Parathyroid adenoma (tissue), 2 donors: ENCODE measurements at regions not wholly inside any gene's neighbourhood (a gene's known extent, or its start where the extent isn't known, plus 50 kb on each side); places are given as distances from the start of the nearest gene placed in this dataset.
"Not testable (repeated sequence)": the region's sequence is repeated elsewhere in the genome, so short reads cannot be mapped to it uniquely, and the experiment has no call there.

ENCODE experiments used
- H2AFZ ChIP-seq: fragments of 300-600 bp; sonication (generic); one replicate; pipeline ENCODE4 v1.7.0; 2017; ENCODE audit warnings: antibody characterized with exemption, mild to moderate bottlenecking
- H3K27ac ChIP-seq: fragments of 300-600 bp; sonication (generic); one replicate; pipeline ENCODE4 v1.7.0; 2017
- H3K27me3 ChIP-seq: fragments of 300-600 bp; sonication (generic); one replicate; pipeline ENCODE4 v1.7.0; 2017; ENCODE audit warnings: low read length; ENCODE audit not compliant: control insufficient read depth, insufficient read depth
- H3K36me3 ChIP-seq: fragments of 300-600 bp; sonication (generic); one replicate; pipeline ENCODE4 v1.7.0; 2017; ENCODE audit warnings: low read length; ENCODE audit not compliant: control insufficient read depth, insufficient read depth
- H3K4me1 ChIP-seq: fragments of 300-600 bp; sonication (generic); one replicate; pipeline ENCODE4 v1.7.0; 2017; ENCODE audit warnings: control low read depth
- H3K4me2 ChIP-seq: fragments of 300-600 bp; sonication (generic); one replicate; pipeline ENCODE4 v1.7.0; 2017; ENCODE audit warnings: low read length
- H3K4me3 ChIP-seq: fragments of 300-600 bp; sonication (generic); one replicate; pipeline ENCODE4 v1.7.0; 2017; ENCODE audit warnings: low read depth, low read length
- H3K79me2 ChIP-seq: fragments of 300-600 bp; sonication (generic); one replicate; pipeline ENCODE4 v1.7.0; 2017; ENCODE audit warnings: control low read depth
- H3K9ac ChIP-seq: fragments of 300-600 bp; sonication (generic); one replicate; pipeline ENCODE4 v1.7.0; 2017; ENCODE audit warnings: mild to moderate bottlenecking
- H3K9me3 ChIP-seq: fragments of 300-600 bp; sonication (generic); one replicate; pipeline ENCODE4 v1.7.0; 2017; ENCODE audit warnings: low read length; ENCODE audit not compliant: control insufficient read depth
- TF ChIP-seq, protein P1 (sequence below): fragments of 300-600 bp; sonication (generic); IDR thresholded peaks from one replicate; pipeline ENCODE4 v1.7.0; 2017; ENCODE audit warnings: antibody characterized with exemption, mild to moderate bottlenecking
- donor health status: primary hyperparathyroidism.

DNA sequence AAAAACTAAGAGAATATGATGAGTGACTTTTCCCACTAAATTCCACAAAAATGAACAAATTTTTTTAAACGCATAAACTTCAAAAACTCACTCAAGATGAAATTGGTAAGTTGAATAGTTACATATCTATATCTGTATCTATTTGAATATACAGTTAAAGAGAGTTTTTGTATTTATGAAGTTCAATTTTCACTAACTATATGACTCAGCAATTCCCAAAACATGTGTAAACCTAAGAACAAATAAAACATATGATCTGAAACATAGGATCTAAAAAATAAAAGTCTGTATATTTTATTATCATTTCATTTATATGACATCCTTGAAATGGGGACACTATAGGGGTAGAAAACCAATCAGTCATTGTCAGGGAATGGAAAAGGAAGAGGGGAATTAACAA lies 105.7 kb upstream of the SNX7 start:
- no peak overlapping the region for H3K4me2 ChIP-seq
- H3K27me3 ChIP-seq: no peaks in the 10 kb centered on the region
- TF ChIP-seq, protein P1, sequence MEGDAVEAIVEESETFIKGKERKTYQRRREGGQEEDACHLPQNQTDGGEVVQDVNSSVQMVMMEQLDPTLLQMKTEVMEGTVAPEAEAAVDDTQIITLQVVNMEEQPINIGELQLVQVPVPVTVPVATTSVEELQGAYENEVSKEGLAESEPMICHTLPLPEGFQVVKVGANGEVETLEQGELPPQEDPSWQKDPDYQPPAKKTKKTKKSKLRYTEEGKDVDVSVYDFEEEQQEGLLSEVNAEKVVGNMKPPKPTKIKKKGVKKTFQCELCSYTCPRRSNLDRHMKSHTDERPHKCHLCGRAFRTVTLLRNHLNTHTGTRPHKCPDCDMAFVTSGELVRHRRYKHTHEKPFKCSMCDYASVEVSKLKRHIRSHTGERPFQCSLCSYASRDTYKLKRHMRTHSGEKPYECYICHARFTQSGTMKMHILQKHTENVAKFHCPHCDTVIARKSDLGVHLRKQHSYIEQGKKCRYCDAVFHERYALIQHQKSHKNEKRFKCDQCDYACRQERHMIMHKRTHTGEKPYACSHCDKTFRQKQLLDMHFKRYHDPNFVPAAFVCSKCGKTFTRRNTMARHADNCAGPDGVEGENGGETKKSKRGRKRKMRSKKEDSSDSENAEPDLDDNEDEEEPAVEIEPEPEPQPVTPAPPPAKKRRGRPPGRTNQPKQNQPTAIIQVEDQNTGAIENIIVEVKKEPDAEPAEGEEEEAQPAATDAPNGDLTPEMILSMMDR: no peak
- H3K79me2 ChIP-seq: no peaks in the 10 kb centered on the region
- no peaks in the 10 kb centered on the region for H3K9me3 ChIP-seq
- no peaks in the 10 kb centered on the region for H3K36me3 ChIP-seq
- H2AFZ ChIP-seq: no peak overlapping the region
- H3K4me1 ChIP-seq: no peaks in the 10 kb centered on the region
- no peak overlapping the region for H3K27ac ChIP-seq
- H3K4me3 ChIP-seq: no peak overlapping the region
- no peak overlapping the region for H3K9ac ChIP-seq

DNA sequence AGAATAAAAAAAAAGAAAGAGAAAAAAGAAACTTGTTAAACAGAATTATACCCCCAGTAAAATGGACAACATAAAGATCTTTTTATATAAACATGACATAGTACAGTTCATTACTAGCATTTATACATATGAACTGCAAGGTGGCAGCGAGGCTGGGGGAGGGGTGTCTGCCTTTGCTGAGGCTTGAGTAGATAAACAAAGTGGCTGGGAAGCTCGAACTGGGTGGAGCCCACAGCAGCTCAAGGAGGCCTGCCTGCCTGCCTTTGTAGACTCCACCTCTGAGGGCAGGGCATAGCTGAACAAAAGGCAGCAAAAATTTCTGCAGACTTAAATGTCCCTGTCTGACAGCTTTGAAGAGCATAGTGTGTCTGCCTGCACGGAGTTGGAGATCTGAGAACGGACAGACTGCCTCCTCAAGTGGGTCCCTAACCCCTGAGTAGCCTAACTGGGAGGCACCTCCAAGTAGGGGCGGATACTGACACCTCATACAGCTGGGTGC lies 108.9 kb upstream of the SNX7 start:
- H2AFZ ChIP-seq, H3K4me3 ChIP-seq, H3K36me3 ChIP-seq, H3K9ac ChIP-seq, H3K27me3 ChIP-seq, H3K79me2 ChIP-seq, H3K4me1 ChIP-seq, H3K4me2 ChIP-seq, H3K27ac ChIP-seq, H3K9me3 ChIP-seq: not testable (repeated sequence)

DNA sequence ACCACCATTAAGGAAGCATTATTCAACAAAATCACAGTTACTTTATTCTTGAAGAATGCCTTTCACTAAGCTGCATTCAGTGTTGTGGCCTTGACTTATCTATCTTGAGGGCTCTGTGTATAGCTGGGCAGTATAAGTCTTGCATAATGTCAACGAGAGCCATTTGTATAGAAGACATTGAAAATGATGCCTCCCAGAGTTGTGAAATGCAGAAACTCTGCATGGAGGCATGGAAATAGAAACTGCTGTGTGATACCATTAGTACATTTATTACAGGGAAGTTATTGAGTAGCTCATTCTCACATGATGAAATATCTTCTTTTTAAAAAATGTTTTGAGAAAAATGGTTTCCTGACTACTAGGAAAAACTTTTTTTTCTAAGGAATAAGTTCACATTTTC lies 111.4 kb upstream of the SNX7 start:
- no peaks in the 10 kb centered on the region for H3K79me2 ChIP-seq
- H3K36me3 ChIP-seq: no peaks in the 10 kb centered on the region
- no peak overlapping the region for H3K4me3 ChIP-seq
- H2AFZ ChIP-seq: no peak overlapping the region
- no peak overlapping the region for H3K27ac ChIP-seq
- TF ChIP-seq, protein P1: no peak
- no peaks in the 10 kb centered on the region for H3K27me3 ChIP-seq
- H3K9me3 ChIP-seq: no peaks in the 10 kb centered on the region
- no peak overlapping the region for H3K9ac ChIP-seq
- no peaks in the 10 kb centered on the region for H3K4me1 ChIP-seq
- H3K4me2 ChIP-seq: no peak overlapping the region

DNA sequence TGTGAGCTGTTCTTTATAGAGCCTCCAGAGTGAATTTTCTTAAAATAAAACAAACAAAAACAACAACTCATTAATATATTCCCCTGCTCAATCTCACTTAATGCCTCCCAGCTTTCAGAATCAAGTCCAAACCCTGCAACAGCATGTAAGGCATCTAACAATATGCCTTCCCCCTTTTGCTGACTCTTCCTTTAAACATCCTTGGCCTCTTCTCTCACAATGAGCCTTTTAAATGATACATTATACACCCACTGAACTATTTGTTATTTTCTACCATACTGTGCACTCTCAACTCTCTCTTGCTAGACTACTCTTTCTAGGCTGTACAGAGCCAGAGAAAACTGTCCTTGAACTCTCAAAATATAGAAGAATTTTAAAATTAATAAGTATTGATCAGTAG lies 115.2 kb upstream of the SNX7 start:
- Histone ChIP-seq H3K79me2 (no peaks in the 10 kb centered on the region), H3K27me3 (no peaks in the 10 kb centered on the region), H2AFZ (no peak overlapping the region), H3K9me3 (no peaks in the 10 kb centered on the region), H3K4me2 (no peak overlapping the region), H3K36me3 (no peaks in the 10 kb centered on the region), H3K27ac (no peak overlapping the region), H3K4me1 (no peaks in the 10 kb centered on the region), H3K9ac (no peak overlapping the region), H3K4me3 (no peak overlapping the region)
- TF ChIP-seq, protein P1: no peak

DNA sequence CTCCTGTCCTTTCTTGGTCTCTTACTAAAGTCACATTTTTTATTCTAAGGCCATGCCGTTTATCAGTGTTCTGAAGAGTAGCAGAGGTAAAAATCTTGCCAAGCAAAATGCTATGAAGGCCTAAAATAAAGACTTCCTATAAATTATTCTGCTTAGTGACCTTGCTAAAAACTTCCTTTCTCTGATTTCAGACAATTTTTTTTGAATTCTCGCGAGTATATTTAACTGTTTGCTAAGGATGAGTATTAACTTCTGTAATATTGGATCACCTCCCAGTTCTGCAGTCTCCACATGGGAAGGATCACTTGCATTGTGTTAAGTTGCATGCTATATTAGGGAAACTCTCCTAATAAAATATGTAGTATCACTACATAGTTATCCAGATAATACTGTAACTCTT lies 123.4 kb upstream of the SNX7 start:
- no peak overlapping the region for H3K9ac ChIP-seq
- H2AFZ ChIP-seq: no peak overlapping the region
- no peaks in the 10 kb centered on the region for H3K79me2 ChIP-seq
- H3K27me3 ChIP-seq: no peaks in the 10 kb centered on the region
- no peak overlapping the region for H3K4me3 ChIP-seq
- no peaks in the 10 kb centered on the region for H3K36me3 ChIP-seq
- no peaks in the 10 kb centered on the region for H3K9me3 ChIP-seq
- H3K4me1 ChIP-seq: no peaks in the 10 kb centered on the region
- H3K4me2 ChIP-seq: no peak overlapping the region
- TF ChIP-seq, protein P1: no peak
- no peak overlapping the region for H3K27ac ChIP-seq
